GM23338 (cell line): ENCODE measurements at regions not wholly inside any gene's neighbourhood (a gene's known extent, or its start where the extent isn't known, plus 50 kb on each side); places are given as distances from the start of the nearest gene placed in this dataset.

Source experiments
- ATAC-seq: fragments of 200-7000 bp; cut with Tn5 transposase; 3 replicates; pipeline ENCODE4 v1.9.1; 2020
- DNase-seq: peaks from one replicate; pipeline ENCODE4 v3.0.0-alpha.2; 2015; ENCODE audit warnings: low spot score
- H2AFZ ChIP-seq: fragments of 200-600 bp; sonication (generic); 2 replicates; pipeline ENCODE4 v1.8.0; 2016; ENCODE audit warnings: antibody characterized with exemption, mild to moderate bottlenecking, moderate library complexity
- H3F3A ChIP-seq: fragments of 200-600 bp; sonication (generic); replicated peaks from 2 replicates; pipeline ENCODE4 v1.8.0; 2017; ENCODE audit warnings: antibody characterized with exemption, mixed run types, low read depth
- H3K27ac ChIP-seq: fragments of 200-600 bp; sonication (generic); 2 replicates; pipeline ENCODE4 v1.6.1; 2016; ENCODE audit warnings: low read depth
- H3K27me3 ChIP-seq: fragments of 200-600 bp; sonication (generic); 2 replicates; pipeline ENCODE4 v1.8.0; 2016; ENCODE audit warnings: mild to moderate bottlenecking, mixed run types, moderate library complexity; ENCODE audit not compliant: insufficient read depth
- H3K36me3 ChIP-seq: fragments of 200-600 bp; sonication (generic); 2 replicates; pipeline ENCODE4 v1.8.0; 2016; ENCODE audit warnings: mild to moderate bottlenecking; ENCODE audit not compliant: insufficient read depth
- H3K4me1 ChIP-seq: fragments of 200-600 bp; sonication (generic); 2 replicates; pipeline ENCODE4 v1.8.0; 2016; ENCODE audit warnings: mild to moderate bottlenecking, moderate library complexity; ENCODE audit not compliant: insufficient read depth
- H3K4me2 ChIP-seq: fragments of 200-600 bp; sonication (generic); 2 replicates; pipeline ENCODE4 v1.7.1; 2017; ENCODE audit warnings: mixed run types
- H3K4me3 ChIP-seq: fragments of 200-600 bp; sonication (generic); 2 replicates; pipeline ENCODE4 v1.6.1; 2016; ENCODE audit warnings: mixed run types
- H3K79me2 ChIP-seq: fragments of 200-600 bp; sonication (generic); replicated peaks from 2 replicates; pipeline ENCODE4 v1.8.0; 2017; ENCODE audit warnings: mild to moderate bottlenecking; ENCODE audit not compliant: insufficient read depth
- H3K9me2 ChIP-seq: fragments of 200-600 bp; sonication (generic); 2 replicates; pipeline ENCODE4 v1.8.0; 2017; ENCODE audit not compliant: insufficient read depth
- H4K20me1 ChIP-seq: fragments of 200-600 bp; sonication (generic); replicated peaks from 2 replicates; pipeline ENCODE4 v1.8.0; 2017; ENCODE audit warnings: mild to moderate bottlenecking; ENCODE audit not compliant: insufficient read depth
- H3K27ac Mint-ChIP-seq: 2 replicates; pipeline ENCODE4 v1.8.0; 2020; ENCODE audit warnings: inconsistent platforms, mild to moderate bottlenecking, moderate library complexity, mixed read lengths
- H3K27me3 Mint-ChIP-seq: 3 replicates; pipeline ENCODE4 v1.8.0; 2022; ENCODE audit warnings: low read depth, mild to moderate bottlenecking, moderate library complexity, mixed read lengths, inconsistent platforms; ENCODE audit not compliant: insufficient read depth, poor library complexity
- H3K36me3 Mint-ChIP-seq: 3 replicates; pipeline ENCODE4 v1.8.0; 2021; ENCODE audit warnings: low read depth, mild to moderate bottlenecking, inconsistent platforms, moderate library complexity, mixed read lengths
- H3K4me1 Mint-ChIP-seq: 3 replicates; pipeline ENCODE4 v1.8.0; 2020; ENCODE audit warnings: mild to moderate bottlenecking, inconsistent platforms, mixed read lengths
- H3K4me3 Mint-ChIP-seq: 3 replicates; pipeline ENCODE4 v1.8.0; 2021; ENCODE audit warnings: moderate library complexity, mild to moderate bottlenecking, inconsistent platforms, mixed read lengths
- H3K9me3 Mint-ChIP-seq: 3 replicates; pipeline ENCODE4 v1.8.0; 2020; ENCODE audit warnings: moderate library complexity, mild to moderate bottlenecking, inconsistent platforms, mixed read lengths
- CREB1 ChIP-seq: fragments of 250-450 bp; sonication (Bioruptor Pico); IDR thresholded peaks from 2 replicates; pipeline ENCODE4 v1.5.0; 2020; ENCODE audit warnings: low read depth, mild to moderate bottlenecking, moderate library complexity
- JUNB ChIP-seq: IDR thresholded peaks from one replicate; pipeline ENCODE4 v1.6.1; 2016; ENCODE audit warnings: antibody characterized with exemption; ENCODE audit not compliant: unreplicated experiment
- NANOG ChIP-seq: IDR thresholded peaks from 2 replicates; pipeline ENCODE4 v1.6.1; 2016; ENCODE audit warnings: antibody characterized with exemption, borderline replicate concordance
- ZNF114 ChIP-seq: fragments of 250-450 bp; sonication (Bioruptor Pico); IDR thresholded peaks from 2 replicates; pipeline ENCODE4 v1.5.0; 2020; ENCODE audit warnings: mild to moderate bottlenecking, moderate library complexity
- TF ChIP-seq, protein P1 (sequence below): IDR thresholded peaks from 2 replicates; pipeline ENCODE4 v1.6.1; 2016; ENCODE audit warnings: antibody characterized with exemption
- TF ChIP-seq, protein P2 (sequence below): fragments of 250-450 bp; sonication (Bioruptor Pico); IDR thresholded peaks from 2 replicates; pipeline ENCODE4 v1.5.0; 2020; ENCODE audit warnings: mild to moderate bottlenecking, moderate library complexity

DNA sequence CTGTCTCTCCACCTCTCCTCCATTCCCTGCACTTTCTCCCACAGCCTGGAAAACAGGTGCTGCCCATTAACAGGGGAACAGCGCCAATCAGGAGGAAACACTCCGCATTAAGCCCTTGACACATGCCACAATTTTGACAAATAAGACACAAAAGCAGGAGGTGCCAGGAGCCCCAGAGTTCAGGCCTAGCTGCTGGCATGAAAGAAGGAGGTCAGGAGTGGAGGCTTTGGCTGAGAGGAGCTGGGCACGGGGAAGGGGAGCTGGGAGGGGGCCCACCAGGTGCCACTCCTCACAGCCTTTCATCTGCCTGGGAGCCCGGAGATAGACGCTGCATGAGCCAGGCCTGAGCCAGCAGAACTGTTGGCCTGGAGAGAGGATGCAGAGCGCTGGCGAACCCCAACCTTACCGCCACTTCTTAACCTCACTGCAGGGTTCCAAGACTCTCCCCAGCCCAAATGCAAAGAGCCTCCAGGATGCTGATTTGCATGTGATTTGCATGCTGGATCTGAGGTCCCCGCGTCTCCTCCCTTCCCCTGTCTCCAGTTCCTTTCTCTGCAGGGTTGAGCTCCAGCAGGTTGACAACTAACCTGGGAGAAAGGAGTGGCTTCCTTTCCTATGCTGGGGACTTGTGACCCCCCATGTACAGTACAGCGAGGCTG is 139.8 kb upstream of the SDK2 start:
- Histone ChIP-seq H3F3A (no peaks in the 10 kb centered on the region), H3K36me3 (no peaks in the 10 kb centered on the region), H3K79me2 (no peaks in the 10 kb centered on the region), H3K4me3 (no peak overlapping the region), H3K9me2 (no peaks in the 10 kb centered on the region), H2AFZ (no peak overlapping the region), H3K4me2 (no peak overlapping the region), H3K27me3 (no peaks in the 10 kb centered on the region), H3K4me1 (peaks cover 19% of the 10 kb centered on the region), H4K20me1 (no peaks in the 10 kb centered on the region), H3K27ac (no peak overlapping the region)
- peaks cover 7% of the 10 kb centered on the region for H3K27me3 Mint-ChIP-seq
- H3K27ac Mint-ChIP-seq: no peak overlapping the region
- no peak for DNase-seq
- TF ChIP-seq, protein P1, sequence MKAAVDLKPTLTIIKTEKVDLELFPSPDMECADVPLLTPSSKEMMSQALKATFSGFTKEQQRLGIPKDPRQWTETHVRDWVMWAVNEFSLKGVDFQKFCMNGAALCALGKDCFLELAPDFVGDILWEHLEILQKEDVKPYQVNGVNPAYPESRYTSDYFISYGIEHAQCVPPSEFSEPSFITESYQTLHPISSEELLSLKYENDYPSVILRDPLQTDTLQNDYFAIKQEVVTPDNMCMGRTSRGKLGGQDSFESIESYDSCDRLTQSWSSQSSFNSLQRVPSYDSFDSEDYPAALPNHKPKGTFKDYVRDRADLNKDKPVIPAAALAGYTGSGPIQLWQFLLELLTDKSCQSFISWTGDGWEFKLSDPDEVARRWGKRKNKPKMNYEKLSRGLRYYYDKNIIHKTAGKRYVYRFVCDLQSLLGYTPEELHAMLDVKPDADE: no peak
- TF ChIP-seq, protein P2, sequence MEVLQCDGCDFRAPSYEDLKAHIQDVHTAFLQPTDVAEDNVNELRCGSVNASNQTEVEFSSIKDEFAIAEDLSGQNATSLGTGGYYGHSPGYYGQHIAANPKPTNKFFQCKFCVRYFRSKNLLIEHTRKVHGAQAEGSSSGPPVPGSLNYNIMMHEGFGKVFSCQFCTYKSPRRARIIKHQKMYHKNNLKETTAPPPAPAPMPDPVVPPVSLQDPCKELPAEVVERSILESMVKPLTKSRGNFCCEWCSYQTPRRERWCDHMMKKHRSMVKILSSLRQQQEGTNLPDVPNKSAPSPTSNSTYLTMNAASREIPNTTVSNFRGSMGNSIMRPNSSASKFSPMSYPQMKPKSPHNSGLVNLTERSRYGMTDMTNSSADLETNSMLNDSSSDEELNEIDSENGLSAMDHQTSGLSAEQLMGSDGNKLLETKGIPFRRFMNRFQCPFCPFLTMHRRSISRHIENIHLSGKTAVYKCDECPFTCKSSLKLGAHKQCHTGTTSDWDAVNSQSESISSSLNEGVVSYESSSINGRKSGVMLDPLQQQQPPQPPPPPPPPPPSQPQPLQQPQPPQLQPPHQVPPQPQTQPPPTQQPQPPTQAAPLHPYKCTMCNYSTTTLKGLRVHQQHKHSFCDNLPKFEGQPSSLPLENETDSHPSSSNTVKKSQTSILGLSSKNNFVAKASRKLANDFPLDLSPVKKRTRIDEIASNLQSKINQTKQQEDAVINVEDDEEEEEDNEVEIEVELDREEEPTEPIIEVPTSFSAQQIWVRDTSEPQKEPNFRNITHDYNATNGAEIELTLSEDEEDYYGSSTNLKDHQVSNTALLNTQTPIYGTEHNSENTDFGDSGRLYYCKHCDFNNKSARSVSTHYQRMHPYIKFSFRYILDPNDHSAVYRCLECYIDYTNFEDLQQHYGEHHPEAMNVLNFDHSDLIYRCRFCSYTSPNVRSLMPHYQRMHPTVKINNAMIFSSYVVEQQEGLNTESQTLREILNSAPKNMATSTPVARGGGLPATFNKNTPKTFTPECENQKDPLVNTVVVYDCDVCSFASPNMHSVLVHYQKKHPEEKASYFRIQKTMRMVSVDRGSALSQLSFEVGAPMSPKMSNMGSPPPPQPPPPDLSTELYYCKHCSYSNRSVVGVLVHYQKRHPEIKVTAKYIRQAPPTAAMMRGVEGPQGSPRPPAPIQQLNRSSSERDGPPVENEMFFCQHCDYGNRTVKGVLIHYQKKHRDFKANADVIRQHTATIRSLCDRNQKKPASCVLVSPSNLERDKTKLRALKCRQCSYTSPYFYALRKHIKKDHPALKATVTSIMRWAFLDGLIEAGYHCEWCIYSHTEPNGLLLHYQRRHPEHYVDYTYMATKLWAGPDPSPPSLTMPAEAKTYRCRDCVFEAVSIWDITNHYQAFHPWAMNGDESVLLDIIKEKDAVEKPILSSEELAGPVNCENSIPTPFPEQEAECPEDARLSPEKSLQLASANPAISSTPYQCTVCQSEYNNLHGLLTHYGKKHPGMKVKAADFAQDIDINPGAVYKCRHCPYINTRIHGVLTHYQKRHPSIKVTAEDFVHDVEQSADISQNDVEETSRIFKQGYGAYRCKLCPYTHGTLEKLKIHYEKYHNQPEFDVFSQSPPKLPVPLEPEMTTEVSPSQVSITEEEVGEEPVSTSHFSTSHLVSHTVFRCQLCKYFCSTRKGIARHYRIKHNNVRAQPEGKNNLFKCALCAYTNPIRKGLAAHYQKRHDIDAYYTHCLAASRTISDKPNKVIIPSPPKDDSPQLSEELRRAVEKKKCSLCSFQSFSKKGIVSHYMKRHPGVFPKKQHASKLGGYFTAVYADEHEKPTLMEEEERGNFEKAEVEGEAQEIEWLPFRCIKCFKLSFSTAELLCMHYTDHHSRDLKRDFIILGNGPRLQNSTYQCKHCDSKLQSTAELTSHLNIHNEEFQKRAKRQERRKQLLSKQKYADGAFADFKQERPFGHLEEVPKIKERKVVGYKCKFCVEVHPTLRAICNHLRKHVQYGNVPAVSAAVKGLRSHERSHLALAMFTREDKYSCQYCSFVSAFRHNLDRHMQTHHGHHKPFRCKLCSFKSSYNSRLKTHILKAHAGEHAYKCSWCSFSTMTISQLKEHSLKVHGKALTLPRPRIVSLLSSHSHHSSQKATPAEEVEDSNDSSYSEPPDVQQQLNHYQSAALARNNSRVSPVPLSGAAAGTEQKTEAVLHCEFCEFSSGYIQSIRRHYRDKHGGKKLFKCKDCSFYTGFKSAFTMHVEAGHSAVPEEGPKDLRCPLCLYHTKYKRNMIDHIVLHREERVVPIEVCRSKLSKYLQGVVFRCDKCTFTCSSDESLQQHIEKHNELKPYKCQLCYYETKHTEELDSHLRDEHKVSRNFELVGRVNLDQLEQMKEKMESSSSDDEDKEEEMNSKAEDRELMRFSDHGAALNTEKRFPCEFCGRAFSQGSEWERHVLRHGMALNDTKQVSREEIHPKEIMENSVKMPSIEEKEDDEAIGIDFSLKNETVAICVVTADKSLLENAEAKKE: no peak
- TF ChIP-seq CREB1: no peak
- no peak for TF ChIP-seq NANOG
- no peak for TF ChIP-seq JUNB
- TF ChIP-seq ZNF114 (CRISPR knock-in tag): no peak
- H3K4me1 Mint-ChIP-seq: peaks cover 43% of the 10 kb centered on the region
- 0 out of 3 replicates have a peak, but pooled peaks cover 2% of the 10 kb centered on the region for H3K36me3 Mint-ChIP-seq
- peak; percentile 39 for ATAC-seq
- H3K4me3 Mint-ChIP-seq: no peak overlapping the region
- peaks cover 7% of the 10 kb centered on the region; the same call in 2 of the 3 replicates for H3K9me3 Mint-ChIP-seq
